ENCODE measurements at regions not wholly inside any gene's neighbourhood (a gene's known extent, or its start where the extent isn't known, plus 50 kb on each side); places are given as distances from the start of the nearest gene placed in this dataset.
"Not testable (repeated sequence)": the region's sequence is repeated elsewhere in the genome, so short reads cannot be mapped to it uniquely, and the experiment has no call there.

GRCh38 chr11:121864660-121865059 lies 251.4 kb downstream of the BLID start:
- no peak for DNase-seq (ENCODE audit: extremely low read depth, insufficient read length)

GRCh38 chr11:121863126-121863525 lies 252.9 kb downstream of the BLID start:
- H3K36me3 ChIP-seq (ENCODE audit: control insufficient read depth, insufficient read depth, low read length) = no peaks in the 10 kb centered on the region
- no peak for TF ChIP-seq CTCF (IDR thresholded peaks at IDR 0.05; ENCODE audit: insufficient read depth, low read length, poor library complexity, severe bottlenecking)

More at GRCh38 chr11:121864660-121865059, 251.4 kb downstream of the BLID start:
- no peak for TF ChIP-seq CTCF (IDR thresholded peaks at IDR 0.05; ENCODE audit: insufficient read depth, low read length, poor library complexity, severe bottlenecking)
- Histone ChIP-seq H3K36me3 (ENCODE audit: control insufficient read depth, insufficient read depth, low read length) (no peaks in the 10 kb centered on the region), H3K4me3 (replicated peaks; ENCODE audit: low read depth, low read length) (no peak overlapping the region), H3K27me3 (replicated peaks; ENCODE audit: control insufficient read depth, insufficient read depth, low read length) (no peaks in the 10 kb centered on the region; the same call in 1 of the 2 replicates)

GRCh38 chr11:121855138-121855537 lies 260.9 kb downstream of the BLID start:
- not testable (repeated sequence) for H3K4me3 ChIP-seq (replicated peaks; ENCODE audit: low read depth, low read length); H3K36me3 ChIP-seq (ENCODE audit: control insufficient read depth, insufficient read depth, low read length)

More at GRCh38 chr11:121863126-121863525, 252.9 kb downstream of the BLID start:
- no peaks in the 10 kb centered on the region for H3K27me3 ChIP-seq (replicated peaks; ENCODE audit: control insufficient read depth, insufficient read depth, low read length)
- H3K4me3 ChIP-seq (replicated peaks; ENCODE audit: low read depth, low read length) = no peak overlapping the region
- DNase-seq (ENCODE audit: extremely low read depth, insufficient read length) = no peak

GRCh38 chr11:121844016-121844415 lies 272.0 kb downstream of the BLID start:
- TF ChIP-seq CTCF (IDR thresholded peaks at IDR 0.05; ENCODE audit: insufficient read depth, low read length, poor library complexity, severe bottlenecking) = no peak
- Histone ChIP-seq H3K4me3 (replicated peaks; ENCODE audit: low read depth, low read length) (no peak overlapping the region), H3K36me3 (ENCODE audit: control insufficient read depth, insufficient read depth, low read length) (no peaks in the 10 kb centered on the region), H3K27me3 (replicated peaks; ENCODE audit: control insufficient read depth, insufficient read depth, low read length) (no peaks in the 10 kb centered on the region)
- DNase-seq (ENCODE audit: extremely low read depth, insufficient read length) = no peak

More at GRCh38 chr11:121855138-121855537, 260.9 kb downstream of the BLID start:
- not testable (repeated sequence) for DNase-seq (ENCODE audit: extremely low read depth, insufficient read length); H3K27me3 ChIP-seq (replicated peaks; ENCODE audit: control insufficient read depth, insufficient read depth, low read length)

- TF ChIP-seq CTCF (IDR thresholded peaks at IDR 0.05; ENCODE audit: insufficient read depth, low read length, poor library complexity, severe bottlenecking) = no peak
- DNase-seq (ENCODE audit: extremely low read depth, insufficient read length) = no peak
- no peaks in the 10 kb centered on the region for H3K36me3 ChIP-seq (ENCODE audit: control insufficient read depth, insufficient read depth, low read length)
- no peaks in the 10 kb centered on the region for H3K27me3 ChIP-seq (replicated peaks; ENCODE audit: control insufficient read depth, insufficient read depth, low read length)
- no peak overlapping the region for H3K4me3 ChIP-seq (replicated peaks; ENCODE audit: low read depth, low read length)
Observed at GRCh38 chr11:121842192-121842585, 273.8 kb downstream of the BLID start.

- no peak for TF ChIP-seq CTCF (IDR thresholded peaks at IDR 0.05; ENCODE audit: insufficient read depth, low read length, poor library complexity, severe bottlenecking)
Observed at GRCh38 chr11:121841487-121842191, 274.4 kb downstream of the BLID start.

More at GRCh38 chr11:121841487-121842191, 274.4 kb downstream of the BLID start:
- H3K36me3 ChIP-seq (ENCODE audit: control insufficient read depth, insufficient read depth, low read length) = no peaks in the 10 kb centered on the region
- DNase-seq (ENCODE audit: extremely low read depth, insufficient read length) = no peak
- H3K4me3 ChIP-seq (replicated peaks; ENCODE audit: low read depth, low read length) = no peak overlapping the region
- H3K27me3 ChIP-seq (replicated peaks; ENCODE audit: control insufficient read depth, insufficient read depth, low read length) = no peaks in the 10 kb centered on the region
